ENCODE measurements at regions not wholly inside any gene's neighbourhood (a gene's known extent, or its start where the extent isn't known, plus 50 kb on each side); places are given as distances from the start of the nearest gene placed in this dataset.

DNA sequence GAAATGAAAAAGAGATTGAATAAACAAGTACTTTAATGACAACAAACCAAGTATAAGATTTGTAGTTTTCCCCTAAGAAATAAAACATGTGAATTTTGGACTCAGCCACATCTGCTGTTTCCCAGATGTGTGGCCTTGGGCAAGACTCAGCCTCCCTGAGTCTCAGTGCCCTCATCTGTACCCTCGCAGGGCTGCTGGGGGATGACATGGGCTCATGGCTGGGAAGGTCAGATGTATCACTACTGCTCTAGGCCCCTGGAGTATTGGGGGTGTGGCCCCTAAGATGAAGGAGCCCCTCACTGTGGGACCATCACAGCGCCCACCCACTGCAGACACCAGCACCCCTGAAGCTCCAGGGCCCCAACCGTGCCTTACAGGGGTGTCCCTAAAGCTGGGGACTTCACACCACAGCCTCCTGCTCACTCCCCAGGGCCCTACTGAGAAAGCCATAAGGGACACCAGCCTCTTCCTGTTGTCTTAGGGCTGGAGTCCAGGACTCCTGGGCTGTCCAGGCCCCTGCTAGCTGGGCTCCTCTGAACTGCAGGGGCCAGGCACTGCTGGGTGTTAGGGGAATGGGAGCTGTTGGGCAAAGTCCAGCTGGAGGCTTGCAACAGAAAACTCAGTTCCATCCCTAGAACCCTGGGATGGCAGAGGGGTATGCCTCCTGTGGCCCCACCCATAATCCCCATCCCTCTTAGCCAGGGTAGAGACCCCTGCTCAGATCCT lies 104.0 kb upstream of the WNT4 start:
- no peak for DNase-seq

DNA sequence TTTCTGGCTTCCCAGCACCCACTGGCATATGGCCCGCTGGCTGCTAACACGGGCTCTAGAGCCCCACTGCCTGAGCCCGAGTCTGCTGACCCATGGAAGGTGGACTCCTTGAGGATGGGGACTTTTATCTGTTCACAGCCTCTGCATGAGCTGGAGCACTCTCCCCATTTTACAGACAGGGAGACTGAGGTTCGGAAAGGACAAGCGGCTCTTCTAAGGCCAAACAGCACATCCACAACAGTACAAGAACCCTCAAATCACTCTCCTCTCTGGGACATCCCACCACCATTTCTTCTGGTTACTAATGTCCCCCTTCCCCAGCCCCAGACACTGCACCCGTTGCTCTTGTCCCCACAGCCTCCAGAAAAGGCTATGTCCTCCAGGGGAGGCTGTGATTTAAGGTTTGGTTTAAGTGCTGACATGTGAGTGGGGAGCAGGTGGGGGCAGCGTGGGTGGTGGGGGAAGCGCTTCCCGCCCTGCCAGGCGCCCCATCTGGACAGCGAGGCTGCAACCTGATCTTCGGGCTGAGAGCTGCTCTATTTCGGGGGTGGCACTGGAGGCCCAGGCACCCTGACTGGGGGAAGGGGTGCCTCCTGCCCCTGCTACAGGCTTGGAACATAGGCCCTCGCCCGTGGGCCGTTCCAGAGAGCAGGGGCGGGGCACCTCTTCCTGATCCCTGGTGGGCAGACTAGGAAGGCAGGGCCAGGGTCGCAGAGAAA lies 104.8 kb upstream of the WNT4 start:
- DNase-seq = no peak

DNA sequence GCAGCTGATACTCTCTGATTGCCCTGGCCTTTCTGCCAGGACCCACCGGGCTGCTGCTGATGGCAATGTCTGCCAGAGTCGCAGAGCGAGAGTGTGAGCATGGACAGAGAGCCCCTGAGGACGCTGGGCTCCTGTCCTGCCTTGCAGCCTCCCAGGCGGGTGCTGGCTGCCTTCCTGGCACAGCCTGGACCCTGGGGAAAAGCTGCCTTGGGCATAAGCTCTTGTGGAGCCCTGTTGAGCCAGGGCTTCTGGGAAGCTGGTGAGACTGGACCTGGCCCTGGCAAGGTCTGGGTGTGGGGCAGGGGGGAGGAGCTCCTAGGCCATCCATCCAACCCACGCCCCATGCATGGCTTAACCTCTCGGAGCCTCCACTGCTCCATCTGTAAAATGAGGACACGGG lies 105.8 kb upstream of the WNT4 start:
- no peak for DNase-seq

DNA sequence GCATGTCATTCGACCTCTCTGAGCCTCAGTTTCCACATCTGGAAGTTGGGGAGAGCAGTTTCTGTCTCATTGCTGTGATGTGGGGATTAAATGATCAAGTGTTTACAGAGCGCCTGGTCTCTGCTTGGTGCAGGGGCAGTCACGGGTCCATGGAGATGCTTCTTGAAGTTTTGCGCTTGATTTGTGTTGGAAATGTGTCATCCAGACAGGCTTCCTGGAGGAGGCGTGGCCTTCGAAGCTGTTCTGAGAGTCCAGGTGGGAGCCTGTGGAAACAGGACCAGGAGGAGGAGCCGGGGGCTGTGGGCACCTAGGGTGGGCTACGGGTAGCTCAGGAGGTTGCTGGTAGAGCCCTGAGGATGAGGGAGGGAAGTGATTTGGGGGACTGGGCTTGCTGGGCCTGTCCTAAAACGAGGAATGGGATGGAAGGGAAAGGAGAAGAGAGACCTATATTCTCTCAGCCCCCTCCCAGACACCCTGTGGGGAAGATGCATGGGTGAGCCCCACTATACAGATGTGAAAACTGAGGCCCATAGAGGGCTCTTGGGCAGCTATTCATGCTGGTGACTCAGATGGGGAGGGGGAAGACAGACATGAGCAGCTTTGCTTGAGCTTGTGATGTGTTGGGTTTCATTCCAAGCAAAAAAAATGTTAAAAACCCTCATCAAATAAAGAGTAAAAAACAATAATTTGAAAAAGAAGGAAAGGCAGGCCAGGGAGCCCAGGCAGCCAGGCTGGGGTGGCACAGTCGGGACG lies 107.2 kb upstream of the WNT4 start:
- no peak for DNase-seq

DNA sequence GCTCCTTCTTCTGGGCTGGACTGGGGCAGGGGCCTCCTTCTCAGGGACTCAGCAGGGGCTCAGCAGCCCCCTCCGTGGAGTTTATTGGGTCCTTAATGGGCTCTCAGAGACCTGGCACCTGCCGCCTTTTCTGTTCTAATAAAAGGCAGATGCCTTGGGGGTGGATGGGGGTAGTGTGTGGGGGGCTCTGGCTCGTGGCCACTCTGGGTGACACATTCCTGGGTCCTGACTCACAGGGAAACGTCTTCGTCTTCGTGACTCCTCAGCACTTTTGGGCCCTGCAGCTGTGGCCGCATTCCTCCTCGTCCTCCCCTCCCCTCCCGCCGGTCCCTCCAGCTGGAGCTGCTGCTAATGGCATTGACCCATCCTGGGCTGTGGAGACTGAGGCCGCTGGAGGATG lies 107.8 kb upstream of the WNT4 start:
- DNase-seq = no peak

DNA sequence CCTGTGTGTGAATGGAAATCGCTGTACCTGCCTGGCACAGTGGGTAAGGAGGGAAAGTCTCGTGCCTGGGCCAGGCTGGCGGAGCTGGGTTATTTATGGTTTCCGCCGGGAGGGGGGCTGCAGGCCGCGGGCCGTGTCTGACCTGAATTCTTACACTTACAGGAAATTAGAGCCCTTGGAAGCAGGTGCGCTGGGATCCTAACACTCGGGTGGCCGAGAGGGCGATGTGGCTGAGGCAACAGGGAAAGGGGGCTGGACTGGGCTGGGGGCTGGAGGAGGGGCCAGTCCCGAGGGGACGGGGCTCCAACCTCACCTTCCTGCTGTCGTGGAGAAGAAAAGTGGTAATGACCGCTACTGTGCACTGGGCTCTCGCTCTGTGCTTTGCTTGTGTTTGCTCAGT lies 109.4 kb upstream of the WNT4 start:
- DNase-seq = no peak

DNA sequence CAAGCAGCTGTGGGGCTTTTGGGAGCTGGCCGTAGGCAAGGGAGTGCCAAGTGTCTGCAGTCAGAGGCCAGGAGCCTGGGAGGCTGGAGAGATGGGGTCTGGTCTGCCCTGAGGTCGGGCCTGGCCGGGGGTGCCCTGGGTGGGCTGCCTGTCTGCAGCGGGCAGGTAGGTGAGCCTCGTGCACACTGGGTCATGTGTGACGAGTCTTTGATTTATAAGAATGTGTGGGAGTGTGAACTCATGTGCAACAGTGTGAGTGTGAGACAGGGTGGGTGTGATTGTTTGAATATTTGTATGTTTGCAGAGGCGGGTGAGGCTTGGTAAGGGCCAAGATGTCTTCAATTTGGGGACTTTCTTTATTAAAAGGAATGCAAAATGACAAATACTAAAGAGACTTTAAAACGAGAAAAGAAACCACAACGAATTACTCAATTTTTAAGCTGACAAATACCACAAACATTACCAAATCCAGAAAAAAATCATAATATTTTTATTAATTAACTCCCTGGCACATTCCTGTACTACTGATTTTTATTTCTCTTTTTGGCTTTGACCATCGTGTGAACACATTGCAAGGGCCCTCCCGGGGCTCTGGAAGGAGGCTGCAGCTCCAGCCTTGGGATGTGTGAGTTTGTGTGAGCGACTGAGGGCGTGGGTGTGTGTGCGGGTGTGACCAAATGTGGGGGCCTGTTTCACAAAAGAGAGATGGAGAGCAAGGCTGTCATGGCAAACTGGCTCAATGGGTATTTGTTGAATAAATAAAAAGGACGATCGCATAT lies 110.3 kb upstream of the WNT4 start:
- DNase-seq = no peak

- no peak for DNase-seq
Observed at GRCh38 chr1:22254756-22255155, 111.9 kb upstream of the WNT4 start.

DNA sequence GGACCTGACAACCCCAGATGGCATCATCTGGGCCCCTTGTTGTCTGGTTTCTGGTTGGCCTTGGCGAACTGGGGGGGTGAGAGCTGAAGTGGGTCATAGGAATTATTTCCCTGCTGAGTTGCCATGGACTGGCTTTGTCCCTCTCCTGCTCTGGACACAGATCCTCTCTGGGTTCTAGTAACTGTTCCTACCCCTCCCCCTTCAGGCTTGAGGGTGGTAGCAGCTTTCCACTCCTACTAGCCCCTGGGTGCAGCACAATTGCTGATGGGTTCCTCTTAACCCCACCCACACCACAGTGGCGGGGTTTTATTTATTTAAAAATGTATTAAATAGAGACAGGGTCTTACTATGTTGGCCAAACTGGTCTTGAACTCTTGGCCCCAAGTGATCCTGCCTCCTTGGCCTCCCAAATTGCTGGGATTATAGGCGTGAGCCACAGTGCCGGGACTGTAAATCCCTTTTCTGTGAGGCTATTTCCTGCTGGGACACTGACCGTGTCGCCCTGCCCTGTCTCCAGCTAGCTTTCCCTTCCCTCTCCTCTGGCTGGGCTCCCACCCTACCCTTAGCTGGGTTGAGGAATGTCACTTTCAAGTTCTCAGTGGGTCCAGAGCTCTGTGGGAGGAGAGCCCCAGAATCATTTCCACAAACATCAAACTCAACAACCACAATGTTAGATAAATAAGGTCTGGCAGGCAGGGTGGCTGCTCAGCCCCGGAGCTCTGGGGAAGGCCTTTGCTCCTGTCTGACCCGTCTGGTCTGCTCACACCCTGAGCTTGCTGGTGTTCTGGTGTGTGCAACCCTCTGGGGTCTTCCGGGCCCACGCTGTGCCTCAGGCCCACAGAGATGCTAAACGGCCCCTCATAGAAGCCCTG lies 112.7 kb upstream of the WNT4 start:
- DNase-seq = no peak

- DNase-seq = no peak
Observed at GRCh38 chr1:22256213-22256512, 113.3 kb upstream of the WNT4 start.

- no peak for DNase-seq
Observed at GRCh38 chr1:22257290-22258275, 114.7 kb upstream of the WNT4 start.

DNA sequence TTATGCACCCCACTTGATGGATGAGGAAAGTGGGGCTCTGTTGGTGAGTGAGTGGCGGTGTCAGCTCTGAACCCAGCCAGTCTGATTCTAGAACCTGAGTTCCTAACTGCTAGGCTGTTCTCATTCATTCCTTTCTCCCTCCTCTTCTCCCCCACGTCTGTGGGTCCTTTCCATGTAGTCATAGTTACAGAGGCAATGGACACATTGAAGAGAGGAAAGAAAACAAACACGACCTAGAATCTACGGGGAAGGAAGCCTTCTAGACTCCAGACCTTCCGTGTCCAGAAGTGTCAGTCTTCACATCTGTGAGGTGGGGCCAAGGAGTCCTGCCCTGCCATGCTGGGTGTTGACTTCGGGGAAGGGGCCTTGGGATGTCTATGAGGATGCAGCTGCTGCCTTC lies 115.8 kb upstream of the WNT4 start:
- no peak for DNase-seq

GRCh38 chr1:22259551-22260282 lies 116.8 kb upstream of the WNT4 start:
- DNase-seq = no peak

- DNase-seq = no peak
Observed at GRCh38 chr1:22260860-22261432, 118.0 kb upstream of the WNT4 start.

DNA sequence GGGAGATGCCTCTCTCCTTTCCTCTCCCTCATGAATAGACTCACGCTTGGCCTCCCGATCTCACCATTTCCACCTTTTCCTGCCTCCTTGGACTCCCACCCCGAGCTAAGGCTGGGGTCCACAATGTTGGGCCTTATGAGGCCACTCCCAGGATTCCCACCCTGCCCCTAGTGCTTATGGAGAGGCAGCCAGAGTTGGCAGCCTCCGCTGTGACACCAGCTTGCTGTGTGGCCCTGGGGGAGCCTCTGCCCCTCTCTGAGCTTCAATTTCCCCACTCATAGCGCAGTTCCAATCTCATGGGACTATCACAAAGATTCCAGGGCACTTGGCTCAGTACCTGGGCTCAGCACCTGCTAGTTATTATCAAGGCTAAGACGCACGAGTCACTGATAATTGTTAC lies 118.7 kb upstream of the WNT4 start:
- no peak for DNase-seq

DNA sequence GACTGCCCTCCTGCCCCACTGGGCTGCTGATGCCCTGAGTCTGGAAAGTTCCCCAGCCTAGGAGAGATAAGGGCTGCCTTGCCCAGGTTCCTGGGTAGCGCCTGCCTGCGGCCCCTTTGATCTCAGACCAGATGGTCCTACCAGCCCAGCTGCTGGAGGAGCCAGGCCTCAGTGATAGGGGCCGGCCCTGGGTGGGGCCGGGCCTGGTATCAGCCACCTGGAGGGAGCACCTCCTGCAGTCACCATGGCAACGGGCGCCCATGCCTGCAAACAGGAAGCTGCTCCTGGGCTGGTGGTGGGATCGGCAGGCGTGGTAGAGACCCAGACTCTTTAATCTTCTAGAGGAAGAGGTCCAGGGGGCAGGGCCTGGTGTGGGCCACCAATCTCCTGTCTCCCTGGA lies 119.7 kb upstream of the WNT4 start:
- no peak for DNase-seq

GRCh38 chr1:22263359-22263758 lies 120.5 kb upstream of the WNT4 start:
- DNase-seq = no peak

DNA sequence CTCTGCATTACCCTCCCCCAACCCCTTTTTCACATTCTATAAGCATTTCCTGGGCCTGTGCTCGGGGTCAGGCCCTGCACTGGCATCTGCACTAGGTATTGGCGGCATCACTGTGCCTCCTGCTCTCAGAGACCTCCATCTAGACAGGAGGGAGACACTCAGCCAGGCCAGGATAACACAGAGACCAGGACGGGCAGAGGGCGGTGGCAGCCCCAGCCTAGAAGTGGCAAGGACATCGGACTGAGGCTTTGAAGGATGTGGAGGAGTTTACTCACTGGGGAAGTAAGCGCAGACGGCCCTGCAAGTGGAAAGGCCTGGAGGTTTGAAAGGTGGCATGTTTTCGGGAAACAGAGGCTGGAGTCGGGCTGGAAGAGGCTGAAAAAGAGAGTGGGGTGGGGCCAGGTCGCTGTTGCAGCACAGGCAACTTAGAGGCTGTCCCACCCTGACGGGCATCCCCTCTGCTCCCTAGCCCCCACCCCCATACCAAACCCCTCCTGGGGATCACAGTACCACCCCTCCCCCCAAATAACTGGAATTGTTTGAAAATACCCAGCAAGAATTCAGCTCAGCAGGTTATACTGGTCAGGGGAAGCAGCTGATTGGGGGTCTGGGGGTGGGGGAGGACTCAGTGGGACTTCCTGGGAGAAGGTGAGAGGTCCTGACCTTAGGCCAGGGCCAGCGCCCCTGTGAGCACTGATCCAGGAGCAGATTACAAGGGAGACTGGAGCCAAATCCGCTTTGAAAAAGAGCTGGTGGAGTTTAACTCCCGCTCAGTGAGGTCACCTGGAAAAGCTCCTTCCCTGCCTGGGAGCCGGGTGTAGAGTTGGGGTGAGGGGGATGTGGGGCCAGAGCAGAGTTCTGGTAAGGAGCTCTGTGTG lies 121.8 kb upstream of the WNT4 start:
- DNase-seq = no peak

GRCh38 chr1:22266141-22266540 lies 123.2 kb upstream of the WNT4 start:
- no peak for DNase-seq

All from activated CD8-positive, alpha-beta memory T cell treated with anti-CD3 and anti-CD28 coated beads, Interleukin-2, amount 50 U/mL, for 4 hours (primary cell).